Astrocyte (in vitro differentiated cells and primary cell): ENCODE measurements at regions not wholly inside any gene's neighbourhood (a gene's known extent, or its start where the extent isn't known, plus 50 kb on each side); places are given as distances from the start of the nearest gene placed in this dataset.

Experiments
- EZH2 ChIP-seq: IDR thresholded peaks from 2 replicates; pipeline ENCODE4 v1.6.1; 2012; ENCODE audit warnings: mild to moderate bottlenecking, low read length, inconsistent platforms; ENCODE audit not compliant: insufficient read depth
- TF ChIP-seq, protein P1 (sequence below): IDR thresholded peaks from 2 replicates; pipeline ENCODE4 v1.5.1; 2011; ENCODE audit warnings: low read depth, mild to moderate bottlenecking, inconsistent platforms, low read length, moderate library complexity; ENCODE audit not compliant: insufficient read depth

- TF ChIP-seq, protein P1, sequence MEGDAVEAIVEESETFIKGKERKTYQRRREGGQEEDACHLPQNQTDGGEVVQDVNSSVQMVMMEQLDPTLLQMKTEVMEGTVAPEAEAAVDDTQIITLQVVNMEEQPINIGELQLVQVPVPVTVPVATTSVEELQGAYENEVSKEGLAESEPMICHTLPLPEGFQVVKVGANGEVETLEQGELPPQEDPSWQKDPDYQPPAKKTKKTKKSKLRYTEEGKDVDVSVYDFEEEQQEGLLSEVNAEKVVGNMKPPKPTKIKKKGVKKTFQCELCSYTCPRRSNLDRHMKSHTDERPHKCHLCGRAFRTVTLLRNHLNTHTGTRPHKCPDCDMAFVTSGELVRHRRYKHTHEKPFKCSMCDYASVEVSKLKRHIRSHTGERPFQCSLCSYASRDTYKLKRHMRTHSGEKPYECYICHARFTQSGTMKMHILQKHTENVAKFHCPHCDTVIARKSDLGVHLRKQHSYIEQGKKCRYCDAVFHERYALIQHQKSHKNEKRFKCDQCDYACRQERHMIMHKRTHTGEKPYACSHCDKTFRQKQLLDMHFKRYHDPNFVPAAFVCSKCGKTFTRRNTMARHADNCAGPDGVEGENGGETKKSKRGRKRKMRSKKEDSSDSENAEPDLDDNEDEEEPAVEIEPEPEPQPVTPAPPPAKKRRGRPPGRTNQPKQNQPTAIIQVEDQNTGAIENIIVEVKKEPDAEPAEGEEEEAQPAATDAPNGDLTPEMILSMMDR, result no peak
- TF ChIP-seq EZH2, result no peak
Observed at GRCh38 chr19:14305706-14306105, 75.5 kb upstream of the ADGRE5 start.
